G401 (cell line): ENCODE measurements at regions not wholly inside any gene's neighbourhood (a gene's known extent, or its start where the extent isn't known, plus 50 kb on each side); places are given as distances from the start of the nearest gene placed in this dataset.

Source experiments
- DNase-seq: peaks from one replicate; pipeline ENCODE4 v3.0.0-alpha.2; 2015; ENCODE audit warnings: low spot score
- in situ Hi-C: cut with HindIII; loops from 2 replicates; pipeline ENCODE4 v1.10.0; 2016; ENCODE audit warnings: low sequenced_read_pairs, mixed read lengths

DNA sequence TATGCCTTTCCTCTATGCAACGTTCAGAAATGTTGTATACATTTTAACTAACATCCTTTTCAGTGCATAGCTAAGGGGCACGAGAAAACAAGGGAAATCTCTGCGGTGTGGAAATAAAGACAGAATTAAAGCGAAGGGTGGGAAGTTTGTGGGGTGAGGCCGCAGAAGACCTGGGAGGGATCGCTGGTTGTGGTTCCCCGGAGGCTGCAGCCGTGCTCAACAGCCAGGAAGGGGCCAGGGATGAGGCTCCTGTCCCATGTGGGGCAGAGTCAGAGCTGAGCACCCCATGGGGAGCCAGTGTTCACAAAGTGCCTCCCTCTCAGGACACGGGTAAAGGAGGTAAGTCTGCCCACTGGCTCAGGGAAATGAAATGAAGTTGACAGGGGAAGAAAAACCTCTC lies 67.5 kb downstream of the MYEOV start:
- in situ Hi-C loops = no loop called here
- DNase-seq = no peak

DNA sequence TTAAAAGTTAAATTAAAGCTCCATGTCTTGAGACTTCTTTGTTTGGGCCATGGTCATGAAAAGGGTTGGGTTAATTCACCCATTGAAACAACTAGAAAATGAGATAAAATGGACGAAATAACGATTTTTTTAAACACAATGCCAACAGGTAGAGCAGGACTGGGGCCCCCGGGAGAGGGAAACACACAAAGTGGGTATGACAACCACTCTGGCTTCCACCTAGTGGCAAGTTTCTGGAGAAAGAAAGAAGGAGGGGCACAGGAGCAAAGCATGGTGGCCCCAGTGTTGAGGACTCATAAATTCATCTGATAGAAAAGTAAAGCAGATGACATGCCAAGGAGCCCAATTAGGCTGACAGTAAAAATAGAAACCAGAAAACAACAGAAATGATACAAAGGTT lies 68.4 kb downstream of the MYEOV start:
- no peak for DNase-seq
- in situ Hi-C loops = no loop called here

DNA sequence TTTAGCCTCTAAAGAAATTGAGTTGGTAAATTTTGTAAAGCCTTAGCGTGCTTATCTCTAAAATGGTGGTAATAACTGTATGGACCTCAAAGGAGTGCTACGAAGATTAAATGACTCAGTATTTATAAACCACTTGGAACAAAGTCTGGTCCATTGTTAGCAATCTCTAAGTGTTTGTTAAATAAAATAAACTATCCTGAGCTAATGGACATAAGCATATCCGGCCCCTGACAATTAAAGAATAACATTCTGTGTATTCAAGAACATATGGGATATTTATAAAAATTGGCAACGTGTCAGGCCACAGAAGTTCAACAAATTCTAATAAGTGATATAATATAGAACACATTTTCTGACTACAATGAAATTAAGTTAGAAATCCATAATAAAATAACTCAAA lies 71.0 kb downstream of the MYEOV start:
- DNase-seq = no peak
- in situ Hi-C loops = no loop called here

DNA sequence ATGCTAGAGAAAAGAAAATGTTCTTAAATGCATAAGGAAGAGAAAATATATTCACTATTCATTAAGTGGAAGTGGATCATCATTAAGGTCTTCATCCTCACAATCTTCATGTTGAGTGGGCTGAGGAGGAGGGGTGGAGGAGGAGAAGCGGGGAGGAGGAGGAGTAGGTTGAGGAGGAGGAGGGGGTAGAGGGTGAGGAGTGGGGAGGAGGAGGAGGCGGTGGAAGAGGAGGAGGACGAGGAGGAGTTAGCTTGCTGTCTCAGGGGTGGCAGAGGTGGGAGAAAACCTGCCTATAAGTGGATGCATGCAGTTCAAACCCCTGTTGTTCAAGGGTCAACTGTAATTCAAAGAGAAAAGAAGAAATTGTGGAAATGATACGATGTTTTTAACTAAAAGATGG lies 71.6 kb downstream of the MYEOV start:
- DNase-seq = no peak
- in situ Hi-C loops = no loop called here

DNA sequence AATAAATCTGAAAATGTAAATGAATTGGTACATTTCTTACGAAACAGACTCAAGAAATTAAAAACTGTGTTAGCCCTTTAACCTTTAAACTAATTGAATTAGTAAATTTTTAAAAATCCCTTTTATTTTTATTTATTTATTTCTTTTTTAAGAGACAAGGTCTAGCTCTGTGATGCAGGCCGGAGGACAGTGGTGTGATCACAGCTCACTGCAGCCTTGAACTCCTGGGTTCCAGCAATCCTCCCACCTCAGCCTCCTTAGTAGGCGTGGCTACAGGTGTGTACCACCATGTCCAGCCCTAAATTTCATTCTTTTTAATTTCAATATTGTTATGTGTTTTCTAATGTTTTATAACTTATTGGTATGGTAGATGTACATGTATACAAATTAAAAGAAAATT lies 72.6 kb downstream of the MYEOV start:
- DNase-seq = no peak
- in situ Hi-C loops = no loop called here

DNA sequence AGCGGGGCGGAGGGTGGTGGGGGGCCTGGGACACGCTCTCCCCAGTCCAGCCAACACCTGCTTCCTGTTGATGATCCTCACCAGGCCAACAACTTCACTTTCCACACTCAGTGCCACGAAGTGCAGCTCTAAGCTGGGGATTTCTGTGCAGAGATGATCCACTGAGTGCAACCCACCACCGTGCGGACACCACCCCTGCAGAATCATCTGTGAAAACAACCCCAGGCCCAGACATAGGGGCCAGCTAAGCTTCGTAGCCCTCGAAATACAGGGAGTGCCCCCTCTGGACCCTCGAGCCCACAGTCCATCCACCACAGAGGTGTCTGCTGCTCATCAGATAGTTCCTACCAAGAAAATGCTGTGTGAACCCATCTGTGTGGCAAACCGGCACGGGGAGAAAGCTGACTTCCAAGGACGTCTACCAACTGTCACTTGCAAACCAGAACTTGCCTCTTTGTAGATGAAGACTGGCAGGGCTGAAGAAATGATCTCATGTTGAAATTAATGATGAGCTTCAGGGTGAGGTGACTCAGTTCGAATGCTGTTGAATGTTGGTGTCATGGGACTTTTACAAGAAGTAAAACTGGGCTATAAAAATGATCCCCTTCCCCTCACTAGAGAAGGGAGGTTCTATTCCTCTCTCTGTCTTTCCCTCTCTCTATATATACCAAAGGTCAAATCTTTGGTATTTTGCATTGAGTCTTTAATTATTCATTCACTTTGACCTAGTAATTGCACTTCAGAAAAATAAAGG lies 73.4 kb downstream of the MYEOV start:
- in situ Hi-C loops = no loop called here
- DNase-seq = no peak

DNA sequence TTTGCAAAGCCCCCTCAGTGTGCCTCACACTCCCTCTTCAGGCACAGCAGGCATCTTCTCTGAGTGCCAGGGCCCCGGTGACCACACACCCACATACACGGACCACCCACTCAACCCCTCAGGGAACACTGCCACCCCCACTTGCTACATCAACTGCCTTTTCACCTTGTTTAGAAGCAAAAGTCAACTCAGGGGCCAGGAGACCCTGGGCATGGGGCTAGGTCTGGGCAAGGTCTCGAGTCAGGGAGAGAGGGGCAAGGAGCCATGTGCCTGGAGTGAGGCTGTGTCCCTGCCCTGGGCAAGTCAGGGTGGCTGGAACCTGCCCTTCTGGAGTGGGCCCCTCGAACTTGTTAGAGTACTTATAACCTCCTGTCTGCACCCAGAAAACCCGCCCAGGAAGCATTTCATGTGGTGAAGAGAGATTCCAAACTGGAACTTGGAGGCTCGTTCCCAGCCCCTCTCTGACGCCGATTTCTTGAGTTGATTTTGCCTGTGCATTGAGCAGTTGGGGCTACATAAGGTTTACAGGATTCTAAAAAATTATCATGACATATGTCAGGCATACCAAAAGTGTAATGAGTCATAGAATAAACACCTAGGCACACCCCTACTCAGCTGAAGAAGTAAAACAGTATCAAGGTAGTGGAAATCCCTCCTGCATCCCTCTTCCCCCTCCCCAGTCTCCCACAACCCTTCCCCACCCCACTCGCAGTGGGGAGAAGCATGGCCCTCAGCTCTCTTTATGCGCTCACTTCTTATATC lies 74.3 kb downstream of the MYEOV start:
- DNase-seq = no peak
- in situ Hi-C loops = no loop called here

DNA sequence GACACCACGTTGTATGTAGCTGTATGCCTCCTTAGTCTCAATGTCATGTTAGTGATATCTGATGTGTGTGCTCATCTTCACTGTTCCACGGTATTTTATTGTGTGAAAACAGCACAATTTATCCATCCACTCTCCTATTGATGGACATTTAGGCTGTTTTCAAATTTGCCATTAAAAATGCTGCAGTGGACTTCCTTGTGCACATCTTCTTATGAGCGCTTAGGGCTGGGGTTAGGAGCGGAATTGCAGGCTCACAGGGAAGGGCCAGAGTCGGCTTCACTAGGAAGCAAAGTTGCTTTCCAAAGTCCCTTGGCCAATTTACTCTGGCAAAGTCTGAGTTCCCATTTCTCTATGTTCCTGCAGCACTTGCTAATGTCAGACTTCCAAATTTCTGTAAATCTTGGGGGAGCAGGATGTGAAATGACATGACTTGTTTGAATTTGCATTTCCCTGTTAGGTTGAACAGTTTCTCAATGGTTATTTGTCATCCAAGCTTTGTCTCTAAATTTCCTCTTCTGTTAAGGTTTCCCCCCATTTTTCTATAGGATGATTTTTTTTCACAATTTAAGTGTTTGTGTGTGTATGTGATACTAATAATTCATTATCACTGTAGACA lies 75.4 kb downstream of the MYEOV start:
- no peak for DNase-seq
- in situ Hi-C loops = no loop called here

DNA sequence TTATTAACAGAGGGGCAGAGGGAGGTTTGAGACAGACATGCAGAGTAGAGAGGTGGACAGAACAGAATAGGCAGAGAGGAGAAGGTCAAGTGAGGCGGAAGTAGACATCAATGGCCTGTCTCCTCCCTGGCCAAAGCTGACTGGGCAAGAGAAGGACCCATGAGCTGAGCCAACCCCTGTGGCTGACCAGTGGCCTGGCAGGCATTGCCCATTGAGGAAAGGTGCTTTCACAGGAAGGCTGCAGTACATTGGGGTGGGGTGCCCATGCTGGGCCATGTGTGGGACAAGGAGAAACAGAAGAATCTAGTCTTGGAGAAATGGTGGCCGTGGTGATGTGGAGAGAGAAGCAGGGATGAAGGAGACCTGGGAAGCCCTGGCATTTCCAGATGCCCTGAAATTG lies 76.0 kb downstream of the MYEOV start:
- in situ Hi-C loops = no loop called here
- no peak for DNase-seq

DNA sequence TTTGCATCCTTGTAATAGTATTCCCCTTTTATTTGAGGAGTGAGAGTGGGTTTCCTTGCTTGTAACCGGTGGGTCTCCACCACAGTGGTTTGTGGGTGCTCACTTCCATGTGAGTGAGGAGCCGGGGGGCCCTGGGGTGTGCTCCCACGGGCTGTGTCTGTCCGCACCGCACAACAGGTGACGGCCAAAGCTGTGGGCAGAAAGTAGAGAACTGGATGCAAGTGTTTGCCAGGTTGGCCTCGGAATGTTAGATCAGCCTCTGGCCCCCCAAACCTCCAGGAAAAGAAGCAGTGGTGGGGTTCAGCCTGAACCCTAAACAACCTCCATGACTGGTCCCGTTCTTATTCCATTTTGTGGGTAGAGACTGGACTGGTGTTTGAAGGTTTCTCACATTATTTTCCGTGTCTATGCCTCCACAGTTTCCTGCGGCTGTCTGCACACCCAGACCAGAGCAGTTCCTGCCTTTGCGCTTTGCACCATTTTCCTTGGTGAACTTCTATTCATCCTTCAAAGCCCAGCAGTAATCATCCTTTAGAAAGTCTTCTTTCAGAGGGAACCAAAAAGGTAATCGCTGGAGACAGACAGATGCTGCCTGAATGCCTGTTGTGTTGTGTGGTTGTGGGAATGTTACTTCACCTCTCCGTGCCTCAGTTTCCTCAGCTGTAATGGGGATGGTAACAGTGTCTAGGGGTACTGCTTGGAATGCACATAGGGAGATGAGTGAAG lies 77.2 kb downstream of the MYEOV start:
- in situ Hi-C loops = no loop called here
- DNase-seq = no peak

DNA sequence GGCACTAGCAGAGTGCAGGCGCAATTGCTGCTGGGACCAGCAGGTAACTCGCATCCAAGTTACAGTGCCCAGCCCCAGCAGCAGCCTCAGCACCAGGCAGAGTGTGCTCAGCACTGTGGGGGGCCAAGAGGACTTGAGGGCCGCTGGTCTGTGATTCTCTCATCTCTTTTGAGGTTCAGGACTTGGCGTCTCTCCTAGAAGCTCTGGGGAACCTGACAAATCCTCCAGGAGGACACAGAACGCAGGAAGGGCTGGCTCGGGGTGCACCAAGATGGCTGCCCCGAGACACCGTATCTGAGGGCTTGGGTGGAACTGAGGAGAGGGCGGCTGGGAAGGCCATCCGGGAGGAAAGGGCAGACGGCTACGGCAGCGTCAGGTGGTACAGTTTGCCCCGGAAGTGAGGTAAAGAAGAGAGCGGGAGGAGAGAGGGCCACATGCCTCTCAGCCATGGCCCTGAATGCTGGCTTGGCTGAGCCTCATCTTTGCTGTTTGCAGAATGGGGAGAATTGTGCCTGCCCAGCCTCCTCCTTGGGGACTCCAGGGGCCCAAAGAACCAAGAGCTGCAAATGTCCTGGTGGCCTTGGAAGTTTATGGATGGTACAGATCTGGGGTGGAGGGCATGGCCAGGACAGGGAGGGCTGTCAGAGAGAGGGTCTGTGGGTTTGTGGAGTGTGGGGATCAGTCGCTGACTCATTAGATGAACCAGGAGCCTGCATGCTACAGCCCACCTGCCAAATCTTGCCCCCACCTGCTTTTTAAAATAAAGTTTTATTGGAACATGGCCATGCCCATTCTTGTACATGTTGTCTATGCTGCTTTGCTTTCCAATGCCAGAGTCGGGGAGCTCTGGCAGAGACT lies 78.0 kb downstream of the MYEOV start:
- in situ Hi-C loops = no loop called here
- no peak for DNase-seq

DNA sequence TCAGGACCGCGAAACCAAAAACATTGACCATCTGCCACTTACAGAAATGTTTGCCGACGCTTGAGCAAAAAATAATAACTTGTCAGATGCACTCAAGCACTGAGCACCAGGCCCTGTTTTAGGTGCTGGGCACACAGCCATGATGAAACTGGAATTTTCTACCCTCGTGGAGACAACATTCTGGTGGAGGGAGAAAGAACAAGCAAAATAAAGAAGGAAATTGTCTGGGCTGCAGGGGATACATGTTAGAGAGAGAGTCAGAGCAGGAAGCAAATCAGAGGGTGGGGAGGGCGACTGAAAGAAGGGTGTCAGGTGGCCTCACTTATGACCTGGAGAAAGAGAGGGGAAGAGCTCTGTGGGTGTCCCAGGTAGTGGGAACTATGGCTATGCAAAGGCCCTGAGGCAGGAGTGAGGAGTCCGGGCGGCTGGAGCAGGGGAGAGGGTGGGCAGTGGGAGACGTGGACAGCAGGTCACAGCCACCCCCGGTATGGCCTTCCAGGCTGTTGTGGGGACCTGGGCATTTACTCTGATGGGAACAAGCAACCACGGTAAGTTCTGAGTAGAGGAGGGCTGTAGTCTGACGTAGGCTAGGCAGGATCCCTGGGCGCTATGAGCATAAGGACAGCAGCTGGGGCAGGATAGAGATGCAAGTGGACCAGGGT lies 78.8 kb downstream of the MYEOV start:
- DNase-seq = peak; percentile 76
- in situ Hi-C loops = no loop called here

DNA sequence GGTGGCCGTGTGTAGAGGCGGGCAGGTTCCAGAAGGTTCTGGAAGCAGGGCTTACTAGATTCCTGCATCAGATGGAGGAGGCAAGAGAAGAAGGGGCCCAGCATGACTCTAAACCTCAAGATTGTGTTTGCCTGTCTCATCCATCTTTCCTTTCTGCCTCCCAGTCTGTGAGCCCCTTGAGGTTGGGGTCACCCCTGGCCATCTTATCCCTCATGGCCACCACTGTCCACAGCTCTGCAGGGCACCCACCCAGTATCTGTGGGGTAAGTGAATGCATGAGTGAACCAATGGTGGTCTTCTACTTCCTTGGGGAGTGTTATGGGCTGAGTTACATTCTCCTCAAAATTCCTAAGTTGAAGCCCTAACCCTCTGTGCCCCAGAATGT lies 79.3 kb downstream of the MYEOV start:
- DNase-seq = no peak
- in situ Hi-C loops = no loop called here

DNA sequence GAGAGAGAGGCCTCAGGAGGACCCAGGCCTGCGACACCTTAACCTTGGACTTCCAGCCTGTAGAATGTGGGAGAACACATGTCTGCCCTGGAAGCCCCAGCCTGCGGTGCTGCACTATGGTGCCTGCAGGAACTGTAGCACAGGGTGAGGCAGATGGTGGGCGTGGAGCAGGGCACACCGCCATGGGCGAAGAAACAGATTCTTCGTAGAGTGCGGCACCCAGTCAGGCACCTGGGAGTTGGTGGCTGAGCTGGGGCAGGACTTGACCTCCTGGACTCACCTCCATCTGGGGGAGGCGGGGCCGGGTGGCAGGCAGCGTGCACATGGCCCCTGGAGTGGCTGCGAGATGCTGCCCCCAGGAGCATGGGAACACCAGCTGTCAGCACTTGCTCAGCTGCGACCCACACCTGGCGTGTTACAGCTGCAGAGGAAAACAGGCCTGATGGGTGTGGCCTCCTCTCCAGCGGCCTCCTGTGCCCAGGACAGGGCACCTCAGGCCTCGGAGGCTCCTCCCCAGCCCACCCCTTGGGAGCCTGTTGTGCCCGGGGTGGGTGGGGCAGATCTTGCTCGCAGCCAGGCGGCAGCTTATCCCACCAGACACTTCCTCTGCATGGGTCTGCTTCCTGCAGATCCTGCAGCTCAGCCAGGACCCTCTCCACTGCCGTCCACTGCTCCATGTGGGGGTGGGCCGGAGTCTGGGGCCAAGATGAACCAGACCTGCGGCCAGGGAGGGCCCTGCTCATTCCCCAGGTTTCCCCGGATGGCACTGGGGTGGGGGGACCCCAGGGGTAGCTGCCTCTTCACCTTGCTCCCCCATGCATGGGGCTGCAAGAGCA lies 80.4 kb downstream of the MYEOV start:
- in situ Hi-C loops = no loop called here
- no peak for DNase-seq

DNA sequence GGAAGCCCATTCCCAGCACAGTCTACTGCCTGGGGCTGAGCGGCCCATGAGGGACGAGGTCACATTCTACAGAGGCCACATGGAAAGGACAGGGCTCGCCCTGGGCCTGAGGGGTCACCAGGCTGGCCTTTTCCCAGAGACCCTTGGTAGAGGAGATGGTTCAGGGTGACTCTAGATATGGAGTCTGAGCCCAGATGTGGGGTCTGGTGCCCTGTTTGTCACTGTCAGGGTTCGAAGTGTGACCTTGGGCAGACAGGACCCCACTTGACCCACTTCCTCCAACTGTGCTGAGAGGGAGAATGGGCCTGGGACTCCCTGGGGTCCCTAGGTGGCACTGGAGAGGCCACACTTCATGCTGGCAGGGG lies 81.0 kb downstream of the MYEOV start:
- in situ Hi-C loops = no loop called here

DNA sequence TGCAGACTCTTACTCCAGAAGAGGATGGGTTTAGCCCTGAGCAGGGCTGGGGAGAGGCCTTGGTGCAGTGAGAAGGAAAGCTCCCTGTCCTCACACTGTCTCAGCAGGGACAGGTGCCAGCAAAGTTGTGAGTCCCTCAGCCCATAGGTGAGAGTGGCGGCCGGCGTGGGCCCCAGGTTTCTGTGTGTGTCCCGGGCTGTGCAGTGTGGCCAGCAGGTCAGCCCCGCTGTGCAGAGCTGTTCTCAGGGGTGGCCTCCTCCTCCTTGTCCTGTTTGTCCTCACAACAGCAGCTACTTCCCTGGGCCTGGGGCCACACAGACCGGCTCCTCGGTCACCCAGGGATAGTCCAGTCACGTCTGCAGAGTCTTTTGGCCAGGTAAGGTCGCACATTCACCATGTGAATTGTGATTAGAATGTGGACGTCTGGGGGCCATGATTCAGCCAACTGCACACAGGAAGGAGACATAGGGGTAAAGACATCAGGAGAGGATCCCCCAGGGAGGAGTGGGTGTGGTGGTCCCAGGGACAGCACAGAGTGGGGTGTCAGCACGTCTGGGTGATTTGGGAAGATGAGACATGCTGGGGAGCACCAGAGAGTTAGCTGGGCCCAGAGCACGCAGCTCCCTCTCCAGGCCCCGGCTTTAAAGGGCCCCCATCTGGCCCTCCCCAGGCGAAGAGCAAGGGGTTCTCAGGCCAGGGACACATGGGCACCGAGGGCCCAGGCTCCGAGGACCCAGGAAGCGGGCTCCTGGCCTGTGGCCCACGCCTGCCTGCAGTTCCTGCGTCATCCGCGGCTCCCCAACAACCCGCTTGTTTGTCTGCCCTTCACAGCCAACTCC lies 81.6 kb downstream of the MYEOV start:
- DNase-seq = no peak
- in situ Hi-C loops = no loop called here

More for the DNA sequence above, 81.0 kb downstream of the MYEOV start:
- DNase-seq = no peak
